Endothelial cell of umbilical vein (primary cell): ENCODE measurements at regions not wholly inside any gene's neighbourhood (a gene's known extent, or its start where the extent isn't known, plus 50 kb on each side); places are given as distances from the start of the nearest gene placed in this dataset.

Experiments
- BruUV-seq: library from RNA; stranded (reverse); fragments of 400-500 nt; replicated peaks from 2 replicates; lab custom pipeline; 2021; lab: Mats Ljungman, UMichigan
- CTCF ChIA-PET: fragments of 300-600, 350-600 bp; sonication (Branson Sonifier 250); formaldehyde crosslinking; loops from one replicate; lab custom pipeline; 2021; ENCODE audit warnings: antibody characterized with exemption, inconsistent platforms; lab: Charles Lee
- POLR2A ChIA-PET: fragments of 300-600, 350-600 bp; sonication (Branson Sonifier 250); formaldehyde crosslinking; loops from one replicate; lab custom pipeline; 2021; ENCODE audit warnings: antibody characterized with exemption, inconsistent platforms; lab: Charles Lee
- DNase-seq: peaks from one replicate; pipeline ENCODE4 v3.0.0-alpha.2; 2011; ENCODE audit warnings: low read depth, low spot score
- FAIRE-seq: peaks from 2 replicates; lab custom pipeline; 2011; peaks lifted over from hg19 to GRCh38; lab: Jason Lieb, UNC
- H2AFZ ChIP-seq: 2 replicates; pipeline ENCODE4 v1.6.0; 2012; ENCODE audit warnings: low read depth, low read length, control low read depth, inconsistent platforms
- H3K27ac ChIP-seq: 2 replicates; pipeline ENCODE4 v1.5.1; 2011; ENCODE audit warnings: low read depth, mild to moderate bottlenecking, control low read depth, low read length, moderate library complexity; ENCODE audit not compliant: insufficient read depth
- H3K27me3 ChIP-seq, 2 experiments: 2 replicates each; pipeline versions ENCODE4 v1.6.0 to v1.6.1; 2011; ENCODE audit warnings: low read length in 2 of 2, mixed read lengths in 1 of 2; ENCODE audit not compliant: control insufficient read depth in 2 of 2, insufficient read depth in 2 of 2
- H3K36me3 ChIP-seq, 2 experiments: 2 replicates in 1 of 2; 3 replicates in 1 of 2; pipeline ENCODE4 v1.5.1; 2011; ENCODE audit warnings: low read length in 2 of 2, mild to moderate bottlenecking in 1 of 2, moderate library complexity in 1 of 2; ENCODE audit not compliant: control insufficient read depth in 2 of 2, insufficient read depth in 2 of 2; ENCODE audit errors: extremely low read depth in 1 of 2
- H3K4me1 ChIP-seq: 3 replicates; pipeline ENCODE4 v1.5.1; 2011; ENCODE audit warnings: mild to moderate bottlenecking, low read length; ENCODE audit not compliant: control insufficient read depth, insufficient read depth; ENCODE audit errors: extremely low read depth
- H3K4me2 ChIP-seq: 2 replicates; pipeline ENCODE4 v1.6.1; 2011; ENCODE audit warnings: low read length, control low read depth, mixed read lengths; ENCODE audit not compliant: insufficient read depth
- H3K4me3 ChIP-seq, 3 experiments: fragments of 200-600 bp in 1 of 3; sonication (generic), shearing (Covaris generic) in 1 of 3; replicated peaks in 1 of 3; 2 replicates each; pipeline ENCODE4 v1.5.1; 2011 to 2016; ENCODE audit warnings: control low read depth in 3 of 3, low read length in 3 of 3, mild to moderate bottlenecking in 2 of 3, inconsistent platforms in 1 of 3, low read depth in 1 of 3, moderate library complexity in 1 of 3; ENCODE audit not compliant: insufficient read depth in 1 of 3
- H3K79me2 ChIP-seq: 2 replicates; pipeline ENCODE4 v1.6.0; 2012; ENCODE audit warnings: low read length, inconsistent platforms; ENCODE audit not compliant: control insufficient read depth, insufficient read depth
- H3K9ac ChIP-seq: replicated peaks from 2 replicates; pipeline ENCODE3; 2011; ENCODE audit warnings: low read length, control low read depth; ENCODE audit not compliant: insufficient read depth; ENCODE audit errors: extremely low read depth
- H3K9me1 ChIP-seq: replicated peaks from 3 replicates; pipeline ENCODE4 v1.6.0; 2011; ENCODE audit warnings: mild to moderate bottlenecking, low read length; ENCODE audit not compliant: control insufficient read depth, insufficient read depth; ENCODE audit errors: extremely low read depth
- H3K9me3 ChIP-seq: replicated peaks from 2 replicates; pipeline ENCODE4 v1.5.1; 2012; ENCODE audit warnings: low read length, inconsistent platforms; ENCODE audit not compliant: control insufficient read depth, insufficient read depth
- H4K20me1 ChIP-seq: replicated peaks from 2 replicates; pipeline ENCODE3; 2011; ENCODE audit warnings: mild to moderate bottlenecking, low read length; ENCODE audit not compliant: control insufficient read depth, insufficient read depth; ENCODE audit errors: extremely low read depth
- EZH2 ChIP-seq: IDR thresholded peaks from 2 replicates; pipeline ENCODE4 v1.6.1; 2012; ENCODE audit warnings: borderline replicate concordance, low read depth, mild to moderate bottlenecking, moderate library complexity, low read length, inconsistent platforms; ENCODE audit not compliant: severe bottlenecking
- FOS ChIP-seq: IDR thresholded peaks from 2 replicates; pipeline ENCODE4 v1.6.1; 2011; ENCODE audit warnings: mild to moderate bottlenecking, low read length, moderate library complexity, borderline replicate concordance; ENCODE audit not compliant: insufficient read depth
- GATA2 ChIP-seq: IDR thresholded peaks from 2 replicates; pipeline ENCODE4 v1.7.0; 2011; ENCODE audit warnings: low read depth, mild to moderate bottlenecking, moderate library complexity, mixed read lengths, low read length; ENCODE audit not compliant: insufficient read length, insufficient read depth
- JUN ChIP-seq: IDR thresholded peaks from 2 replicates; pipeline ENCODE4 v1.6.1; 2011; ENCODE audit warnings: borderline replicate concordance, low read depth; ENCODE audit not compliant: insufficient read length, insufficient read depth
- MAX ChIP-seq: IDR thresholded peaks from 2 replicates; pipeline ENCODE4 v1.6.1; 2011; ENCODE audit not compliant: insufficient read depth, insufficient read length
- MYC ChIP-seq: IDR thresholded peaks from one replicate; pipeline ENCODE4 v1.6.1; 2011; ENCODE audit warnings: mild to moderate bottlenecking, low read depth, low read length
- POLR2A ChIP-seq: IDR thresholded peaks from 2 replicates; pipeline ENCODE4 v1.6.1; 2012; ENCODE audit warnings: low read depth, mild to moderate bottlenecking, control low read depth, low read length
- POLR2AphosphoS5 ChIP-seq: IDR thresholded peaks from 2 replicates; pipeline ENCODE4 v1.6.1; 2012; ENCODE audit warnings: low read depth, mild to moderate bottlenecking, control low read depth, low read length, moderate library complexity; ENCODE audit not compliant: insufficient read depth
- dilution Hi-C: fragments of 300-500 bp; cut with MboI; formaldehyde crosslinking; loops from one replicate; pipeline ENCODE4 v1.15.0; 2019; ENCODE audit warnings: low sequenced_read_pairs; ENCODE audit not compliant: extremely low pct_ligation_motif_present
- intact Hi-C: fragments of 100-400 bp; cut with micrococcal nuclease; formaldehyde crosslinking; loops from one replicate; pipeline ENCODE4 v1.10.0; 2022
- TF ChIP-seq, protein P1 (sequence below), 2 donors: IDR thresholded peaks; 1 replicate in 1 of 2; 2 replicates in 1 of 2; pipeline ENCODE4 v1.5.1; 2011; ENCODE audit warnings: low read length in 2 of 2, mild to moderate bottlenecking in 2 of 2, moderate library complexity in 2 of 2, control low read depth in 1 of 2, inconsistent platforms in 1 of 2, low read depth in 1 of 2; ENCODE audit not compliant: insufficient read depth in 1 of 2; ENCODE audit errors: extremely low read depth in 1 of 2

DNA sequence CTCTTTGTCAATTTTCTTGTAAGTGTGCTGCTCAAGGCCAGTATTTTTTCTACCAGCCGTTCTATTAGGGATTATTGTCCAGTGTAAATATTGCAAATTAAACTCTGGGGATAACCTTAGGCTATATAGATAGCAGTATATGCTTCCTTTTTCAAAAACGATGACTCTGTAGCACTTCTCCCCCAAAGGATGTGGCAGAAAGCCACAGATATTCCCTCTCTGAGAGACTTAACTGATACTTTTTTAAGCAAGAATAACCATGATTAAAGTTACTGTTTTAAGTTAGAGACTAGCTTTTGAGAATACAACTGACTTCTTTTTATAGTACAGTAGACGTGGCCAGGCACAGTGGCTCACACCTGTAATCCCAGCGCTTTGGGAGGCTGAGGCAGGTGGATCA lies 130.0 kb downstream of the FHIP1A start:
- H3K4me3 ChIP-seq, result no peak overlapping the region
- no peak overlapping the region for H3K9ac ChIP-seq
- POLR2A ChIA-PET, result no interaction called here
- H3K27me3 ChIP-seq, result no peaks in the 10 kb centered on the region
- no peak overlapping the region for H3K27ac ChIP-seq
- H3K9me3 ChIP-seq, result no peaks in the 10 kb centered on the region
- FAIRE-seq (no peak), DNase-seq (no peak)
- no peaks in the 10 kb centered on the region for H3K79me2 ChIP-seq
- H2AFZ ChIP-seq, result no peak overlapping the region
- CTCF ChIA-PET, result no interaction called here
- peaks cover 13% of the 10 kb centered on the region for H3K4me1 ChIP-seq
- TF ChIP-seq FOS, result no peak
- TF ChIP-seq, protein P1, sequence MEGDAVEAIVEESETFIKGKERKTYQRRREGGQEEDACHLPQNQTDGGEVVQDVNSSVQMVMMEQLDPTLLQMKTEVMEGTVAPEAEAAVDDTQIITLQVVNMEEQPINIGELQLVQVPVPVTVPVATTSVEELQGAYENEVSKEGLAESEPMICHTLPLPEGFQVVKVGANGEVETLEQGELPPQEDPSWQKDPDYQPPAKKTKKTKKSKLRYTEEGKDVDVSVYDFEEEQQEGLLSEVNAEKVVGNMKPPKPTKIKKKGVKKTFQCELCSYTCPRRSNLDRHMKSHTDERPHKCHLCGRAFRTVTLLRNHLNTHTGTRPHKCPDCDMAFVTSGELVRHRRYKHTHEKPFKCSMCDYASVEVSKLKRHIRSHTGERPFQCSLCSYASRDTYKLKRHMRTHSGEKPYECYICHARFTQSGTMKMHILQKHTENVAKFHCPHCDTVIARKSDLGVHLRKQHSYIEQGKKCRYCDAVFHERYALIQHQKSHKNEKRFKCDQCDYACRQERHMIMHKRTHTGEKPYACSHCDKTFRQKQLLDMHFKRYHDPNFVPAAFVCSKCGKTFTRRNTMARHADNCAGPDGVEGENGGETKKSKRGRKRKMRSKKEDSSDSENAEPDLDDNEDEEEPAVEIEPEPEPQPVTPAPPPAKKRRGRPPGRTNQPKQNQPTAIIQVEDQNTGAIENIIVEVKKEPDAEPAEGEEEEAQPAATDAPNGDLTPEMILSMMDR (IDR thresholded peaks at IDR 0.05; ENCODE audit: extremely low read depth in 1 of 2, insufficient read depth in 1 of 2, low read depth in 1 of 2, low read length in 2 of 2), result no peak
- no peak for TF ChIP-seq GATA2
- no peak for TF ChIP-seq EZH2
- TF ChIP-seq MYC, result no peak
- no peak for TF ChIP-seq POLR2A
- no peak for TF ChIP-seq POLR2AphosphoS5
- TF ChIP-seq MAX, result no peak
- no peak for TF ChIP-seq JUN
- no peaks in the 10 kb centered on the region for H3K36me3 ChIP-seq
- H3K4me2 ChIP-seq, result no peak overlapping the region
- BruUV-seq, result no TSS peak
- dilution Hi-C loops, result no loop called here
- H3K9me1 ChIP-seq, result no peaks in the 10 kb centered on the region
- H4K20me1 ChIP-seq, result no peaks in the 10 kb centered on the region
- intact Hi-C loops, result no loop called here
